ENCODE measurements at regions not wholly inside any gene's neighbourhood (a gene's known extent, or its start where the extent isn't known, plus 50 kb on each side); places are given as distances from the start of the nearest gene placed in this dataset.

DNA sequence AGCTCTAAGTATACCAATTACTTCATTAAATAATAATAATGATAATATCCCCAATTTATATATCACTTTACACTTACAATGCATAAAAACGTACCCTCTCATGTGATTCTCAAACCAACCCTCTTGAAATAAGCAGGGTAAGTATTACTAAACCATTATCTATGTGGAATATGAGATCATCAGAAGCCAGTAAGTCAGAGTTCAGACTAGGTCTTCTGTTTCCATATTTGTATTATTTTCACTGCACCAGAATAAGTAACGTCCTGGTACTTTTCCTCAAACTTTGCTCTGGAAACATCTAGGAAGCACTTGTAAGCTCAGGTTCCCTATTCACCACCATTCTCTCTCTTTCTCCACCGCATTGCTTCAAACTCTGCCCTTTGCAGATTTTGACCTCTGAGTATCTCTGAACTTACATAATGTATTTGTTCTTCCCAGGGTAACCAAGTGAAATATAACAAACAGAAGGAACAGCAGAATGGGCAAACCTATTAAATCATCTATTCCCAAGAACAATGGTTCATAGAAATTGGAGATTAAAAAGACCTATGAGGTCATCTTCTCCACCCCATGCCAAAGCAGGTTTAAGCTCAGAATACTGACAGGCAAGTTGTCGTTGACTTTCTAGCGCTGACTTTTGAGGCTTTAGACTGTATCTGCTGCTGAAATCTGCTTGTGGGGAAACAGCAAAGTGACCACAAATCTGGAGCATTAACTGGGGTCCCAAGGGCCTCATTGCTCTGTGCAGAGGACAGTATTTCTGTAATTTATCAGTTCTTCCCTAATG lies 161.3 kb upstream of the FAR2 start:
- H3K9me3 Mint-ChIP-seq (ENCODE audit: unreplicated experiment) = no peaks in the 10 kb centered on the region
- TF ChIP-seq, protein P1, sequence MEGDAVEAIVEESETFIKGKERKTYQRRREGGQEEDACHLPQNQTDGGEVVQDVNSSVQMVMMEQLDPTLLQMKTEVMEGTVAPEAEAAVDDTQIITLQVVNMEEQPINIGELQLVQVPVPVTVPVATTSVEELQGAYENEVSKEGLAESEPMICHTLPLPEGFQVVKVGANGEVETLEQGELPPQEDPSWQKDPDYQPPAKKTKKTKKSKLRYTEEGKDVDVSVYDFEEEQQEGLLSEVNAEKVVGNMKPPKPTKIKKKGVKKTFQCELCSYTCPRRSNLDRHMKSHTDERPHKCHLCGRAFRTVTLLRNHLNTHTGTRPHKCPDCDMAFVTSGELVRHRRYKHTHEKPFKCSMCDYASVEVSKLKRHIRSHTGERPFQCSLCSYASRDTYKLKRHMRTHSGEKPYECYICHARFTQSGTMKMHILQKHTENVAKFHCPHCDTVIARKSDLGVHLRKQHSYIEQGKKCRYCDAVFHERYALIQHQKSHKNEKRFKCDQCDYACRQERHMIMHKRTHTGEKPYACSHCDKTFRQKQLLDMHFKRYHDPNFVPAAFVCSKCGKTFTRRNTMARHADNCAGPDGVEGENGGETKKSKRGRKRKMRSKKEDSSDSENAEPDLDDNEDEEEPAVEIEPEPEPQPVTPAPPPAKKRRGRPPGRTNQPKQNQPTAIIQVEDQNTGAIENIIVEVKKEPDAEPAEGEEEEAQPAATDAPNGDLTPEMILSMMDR (IDR thresholded peaks at IDR 0.05) = no peak
- no peaks in the 10 kb centered on the region for H3K4me1 Mint-ChIP-seq (ENCODE audit: unreplicated experiment)
- DNase-seq (ENCODE audit: extremely low spot score, unreplicated experiment) = no peak
- H3K27me3 Mint-ChIP-seq (ENCODE audit: unreplicated experiment) = no peaks in the 10 kb centered on the region
- no peak overlapping the region for H3K4me3 Mint-ChIP-seq (ENCODE audit: unreplicated experiment)
- H3K27ac Mint-ChIP-seq (ENCODE audit: unreplicated experiment) = no peak overlapping the region
- no peaks in the 10 kb centered on the region for H3K36me3 Mint-ChIP-seq (ENCODE audit: unreplicated experiment)

DNA sequence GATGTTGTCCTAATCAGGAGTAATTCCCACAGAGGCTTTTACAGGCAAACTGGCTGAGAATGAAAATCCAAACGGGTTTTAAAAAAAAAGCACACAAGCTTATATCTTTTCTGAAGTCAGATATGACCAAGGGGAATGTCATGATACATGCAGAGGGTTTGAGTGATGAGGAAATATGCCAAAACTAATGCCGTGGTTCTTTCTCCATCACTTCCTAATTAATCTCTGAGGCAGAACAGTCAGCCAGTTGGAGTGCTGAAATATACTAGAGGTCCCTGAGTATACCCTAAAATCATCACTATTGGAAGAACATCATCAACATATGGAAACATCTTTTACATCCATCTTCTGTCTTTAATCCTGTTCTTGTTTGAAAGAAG lies 160.8 kb upstream of the FAR2 start:
- Mint-ChIP-seq H3K27ac (ENCODE audit: unreplicated experiment) (no peak overlapping the region), H3K9me3 (ENCODE audit: unreplicated experiment) (no peaks in the 10 kb centered on the region), H3K36me3 (ENCODE audit: unreplicated experiment) (no peaks in the 10 kb centered on the region), H3K4me3 (ENCODE audit: unreplicated experiment) (no peak overlapping the region), H3K4me1 (ENCODE audit: unreplicated experiment) (no peaks in the 10 kb centered on the region), H3K27me3 (ENCODE audit: unreplicated experiment) (no peaks in the 10 kb centered on the region)
- DNase-seq (ENCODE audit: extremely low spot score, unreplicated experiment) = no peak
- TF ChIP-seq, protein P1 (IDR thresholded peaks at IDR 0.05) = no peak

DNA sequence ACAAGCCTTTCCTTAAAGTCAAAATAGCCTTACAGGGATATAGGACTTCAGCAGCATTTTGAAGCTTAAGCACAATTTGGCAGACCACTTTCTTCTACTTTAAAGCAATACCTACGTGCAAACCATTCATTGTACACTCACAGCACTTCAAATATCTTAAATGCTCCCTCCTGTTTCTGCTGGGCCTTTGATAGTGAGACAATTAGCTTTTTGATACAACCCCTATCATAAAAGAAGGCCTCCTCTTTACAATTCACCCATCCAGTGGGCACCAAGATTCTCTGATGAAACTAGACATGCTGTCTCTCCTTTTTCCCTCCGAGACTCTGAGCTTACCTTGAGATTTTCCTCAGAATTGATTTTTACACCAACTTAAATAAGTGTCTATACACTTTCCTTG lies 157.5 kb upstream of the FAR2 start:
- H3K4me1 Mint-ChIP-seq (ENCODE audit: unreplicated experiment) = no peaks in the 10 kb centered on the region
- no peak overlapping the region for H3K4me3 Mint-ChIP-seq (ENCODE audit: unreplicated experiment)
- no peaks in the 10 kb centered on the region for H3K9me3 Mint-ChIP-seq (ENCODE audit: unreplicated experiment)

DNA sequence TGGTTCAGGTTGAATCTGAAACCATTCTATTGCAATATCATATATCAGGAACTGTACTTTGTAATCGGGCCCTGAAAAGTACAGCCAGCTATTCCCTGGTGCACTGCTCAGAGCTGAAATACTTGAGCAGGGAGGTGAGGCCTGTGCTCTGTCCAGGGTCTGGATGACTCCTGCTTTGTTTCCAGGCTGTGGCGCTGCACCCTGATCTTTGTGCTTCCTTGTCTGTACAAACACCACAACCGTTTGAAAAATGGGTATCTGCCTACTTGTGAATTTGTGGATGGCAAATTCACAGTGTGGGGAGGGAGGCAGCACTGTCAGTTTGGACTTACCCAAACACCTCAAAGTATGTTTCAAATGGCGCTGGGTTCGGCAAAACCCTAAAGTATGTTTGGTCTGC lies 155.4 kb upstream of the FAR2 start:
- Mint-ChIP-seq H3K27ac (ENCODE audit: unreplicated experiment) (no peak overlapping the region), H3K4me1 (ENCODE audit: unreplicated experiment) (peaks cover 3% of the 10 kb centered on the region), H3K4me3 (ENCODE audit: unreplicated experiment) (no peak overlapping the region), H3K27me3 (ENCODE audit: unreplicated experiment) (no peaks in the 10 kb centered on the region), H3K9me3 (ENCODE audit: unreplicated experiment) (no peaks in the 10 kb centered on the region), H3K36me3 (ENCODE audit: unreplicated experiment) (no peaks in the 10 kb centered on the region)
- DNase-seq (ENCODE audit: extremely low spot score, unreplicated experiment) = no peak
- TF ChIP-seq, protein P1 (IDR thresholded peaks at IDR 0.05) = no peak

More for the DNA sequence above, 157.5 kb upstream of the FAR2 start:
- DNase-seq (ENCODE audit: extremely low spot score, unreplicated experiment) = no peak
- H3K27me3 Mint-ChIP-seq (ENCODE audit: unreplicated experiment) = no peaks in the 10 kb centered on the region
- TF ChIP-seq, protein P1 (IDR thresholded peaks at IDR 0.05) = no peak
- no peak overlapping the region for H3K27ac Mint-ChIP-seq (ENCODE audit: unreplicated experiment)
- H3K36me3 Mint-ChIP-seq (ENCODE audit: unreplicated experiment) = no peaks in the 10 kb centered on the region

DNA sequence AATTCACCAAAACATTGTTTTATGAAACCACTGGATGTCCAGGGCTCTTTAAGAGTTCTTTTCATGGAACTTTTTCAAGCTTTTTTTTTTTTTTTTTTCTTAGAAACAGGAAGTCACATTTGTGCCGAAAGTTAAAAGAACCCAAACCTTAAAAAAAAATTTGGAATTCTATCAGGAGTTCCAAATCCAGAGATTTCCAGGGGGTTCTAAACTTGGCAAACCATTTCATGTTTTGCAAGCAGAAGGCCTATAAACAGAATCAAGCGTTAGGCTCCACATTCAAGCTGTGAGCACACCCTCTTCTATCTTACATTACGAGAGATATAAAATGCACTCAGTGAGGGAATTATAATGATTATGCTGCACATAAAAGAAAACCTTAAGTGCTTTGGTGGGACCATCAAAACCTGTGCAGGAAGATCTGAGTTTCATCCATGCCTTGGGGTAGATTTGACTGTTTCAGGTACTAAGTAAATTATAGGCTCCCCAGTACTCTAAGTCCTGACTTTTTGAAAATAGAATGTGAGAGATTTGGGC lies 154.8 kb upstream of the FAR2 start:
- H3K4me3 Mint-ChIP-seq (ENCODE audit: unreplicated experiment) = no peak overlapping the region
- H3K27ac Mint-ChIP-seq (ENCODE audit: unreplicated experiment) = no peak overlapping the region
- no peaks in the 10 kb centered on the region for H3K36me3 Mint-ChIP-seq (ENCODE audit: unreplicated experiment)
- TF ChIP-seq, protein P1 (IDR thresholded peaks at IDR 0.05) = no peak
- no peaks in the 10 kb centered on the region for H3K9me3 Mint-ChIP-seq (ENCODE audit: unreplicated experiment)
- peaks cover 6% of the 10 kb centered on the region for H3K4me1 Mint-ChIP-seq (ENCODE audit: unreplicated experiment)
- H3K27me3 Mint-ChIP-seq (ENCODE audit: unreplicated experiment) = no peaks in the 10 kb centered on the region
- no peak for DNase-seq (ENCODE audit: extremely low spot score, unreplicated experiment)

Measured in osteocyte (in vitro differentiated cells).